HCT116 (cell line): ENCODE measurements at regions not wholly inside any gene's neighbourhood (a gene's known extent, or its start where the extent isn't known, plus 50 kb on each side); places are given as distances from the start of the nearest gene placed in this dataset.

ENCODE experiments used
- ATAC-seq: fragments of 200-7000 bp; cut with Tn5 transposase; 2 replicates; pipeline ENCODE4 v1.9.1; 2020; ENCODE audit warnings: mild to moderate bottlenecking, moderate library complexity
- BruUV-seq: library from RNA; stranded (reverse); fragments of 400-500 nt; replicated peaks from 2 replicates; lab custom pipeline; 2021; lab: Mats Ljungman, UMichigan
- CTCF ChIA-PET: fragments of 300-600 bp; sonication (Branson Sonifier 250); formaldehyde crosslinking; loops from one replicate; lab custom pipeline; 2021; ENCODE audit warnings: antibody characterized with exemption; lab: Charles Lee
- POLR2A ChIA-PET: fragments of 300-600, 350-600 bp; sonication (Branson Sonifier 250); formaldehyde crosslinking; loops from one replicate; lab custom pipeline; 2021; ENCODE audit warnings: antibody characterized with exemption; lab: Charles Lee
- RAD21 ChIA-PET, 2 experiments: fragments of 300-600 bp; sonication (Branson Sonifier 250); formaldehyde crosslinking; loops; one replicate each; lab custom pipeline; 2023; ENCODE audit warnings: low total read pairs in 2 of 2; ENCODE audit not compliant: uncharacterized antibody in 2 of 2, unreplicated experiment in 2 of 2, low non-redundant PET in 1 of 2; lab: Charles Lee
- DNase-seq: peaks from one replicate; pipeline ENCODE4 v3.0.0-alpha.2; 2010; ENCODE audit warnings: low read depth, low spot score
- H2AFZ ChIP-seq: fragments of 200-600 bp; shearing (Covaris generic), sonication (generic); 2 replicates; pipeline ENCODE4 v1.6.1; 2017; ENCODE audit warnings: low read depth, mixed run types, mixed read lengths, antibody characterized with exemption, low read length; ENCODE audit not compliant: poor library complexity, severe bottlenecking
- H3K27ac ChIP-seq: 2 replicates; pipeline ENCODE4 v1.5.1; 2012; ENCODE audit warnings: low read depth, low read length
- H3K27me3 ChIP-seq: fragments of 200-600 bp; sonication (generic); 2 replicates; pipeline ENCODE4 v1.6.1; 2016; ENCODE audit warnings: mixed run types, low read length, mixed read lengths; ENCODE audit not compliant: insufficient read depth
- H3K36me3 ChIP-seq, 2 experiments: fragments of 200-500 bp in 1 of 2; fragments of 200-600 bp in 1 of 2; sonication (Bioruptor generic) in 1 of 2; sonication (generic) in 1 of 2; 2 replicates each; pipeline versions ENCODE4 v1.5.1 to v1.6.1; 2014 to 2016; ENCODE audit warnings: low read length in 2 of 2, inconsistent platforms in 1 of 2, mixed read lengths in 1 of 2, mixed run types in 1 of 2; ENCODE audit not compliant: insufficient read depth in 2 of 2, control insufficient read depth in 1 of 2
- H3K4me1 ChIP-seq, 2 experiments: fragments of 200-600 bp in 1 of 2; sonication (generic) in 1 of 2; 2 replicates each; pipeline versions ENCODE4 v1.5.1 to v1.6.1; 2012 to 2017; ENCODE audit warnings: low read length in 2 of 2, inconsistent platforms in 1 of 2, mild to moderate bottlenecking in 1 of 2, mixed read lengths in 1 of 2, mixed run types in 1 of 2, moderate library complexity in 1 of 2; ENCODE audit not compliant: insufficient read depth in 2 of 2, control insufficient read depth in 1 of 2
- H3K4me2 ChIP-seq: fragments of 200-600 bp; sonication (generic); 2 replicates; pipeline ENCODE4 v1.6.1; 2017; ENCODE audit warnings: mixed run types, low read length, mixed read lengths
- H3K4me3 ChIP-seq, 2 experiments: fragments of 200-600 bp in 1 of 2; sonication (generic) in 1 of 2; replicated peaks in 1 of 2; 2 replicates each; pipeline ENCODE4 v1.5.1; 2011 to 2016; ENCODE audit warnings: low read length in 2 of 2, control low read depth in 1 of 2, low read depth in 1 of 2, mild to moderate bottlenecking in 1 of 2, mixed read lengths in 1 of 2, mixed run types in 1 of 2
- H3K79me2 ChIP-seq: fragments of 200-600 bp; sonication (generic); 2 replicates; pipeline ENCODE4 v1.6.1; 2017; ENCODE audit warnings: mild to moderate bottlenecking, mixed run types, low read length, moderate library complexity, mixed read lengths; ENCODE audit not compliant: insufficient read depth
- H3K9ac ChIP-seq: fragments of 200-600 bp; sonication (generic); 2 replicates; pipeline ENCODE4 v1.6.1; 2016; ENCODE audit warnings: low read length, mixed read lengths
- H3K9me2 ChIP-seq: fragments of 200-600 bp; sonication (generic), shearing (Covaris generic); 2 replicates; pipeline ENCODE4 v1.6.1; 2017; ENCODE audit warnings: mixed run types, mild to moderate bottlenecking, moderate library complexity; ENCODE audit not compliant: insufficient read depth
- H3K9me3 ChIP-seq, 2 experiments: fragments of 200-500 bp in 1 of 2; fragments of 200-600 bp in 1 of 2; sonication (Bioruptor generic) in 1 of 2; sonication (generic) in 1 of 2; 2 replicates each; pipeline ENCODE4 v1.6.1; 2014 to 2017; ENCODE audit warnings: low read length in 2 of 2, mixed read lengths in 2 of 2, inconsistent platforms in 1 of 2, low read depth in 1 of 2, mild to moderate bottlenecking in 1 of 2, mixed run types in 1 of 2, moderate library complexity in 1 of 2; ENCODE audit not compliant: control insufficient read depth in 1 of 2, insufficient read depth in 1 of 2
- H4K20me1 ChIP-seq: fragments of 200-600 bp; sonication (generic), shearing (Covaris generic); 2 replicates; pipeline ENCODE4 v1.6.1; 2017; ENCODE audit warnings: mixed run types, mild to moderate bottlenecking, moderate library complexity; ENCODE audit not compliant: insufficient read depth
- CBX3 ChIP-seq: IDR thresholded peaks from 2 replicates; pipeline ENCODE4 v1.6.1; 2012; ENCODE audit warnings: low read depth
- CEBPB ChIP-seq: IDR thresholded peaks from 2 replicates; pipeline ENCODE4 v1.6.1; 2012; ENCODE audit warnings: low read depth
- CTCF ChIP-seq, 3 experiments: fragments of 200-600 bp in 1 of 3; sonication (generic) in 1 of 3; IDR thresholded peaks in 2 of 3; conservative IDR thresholded peaks in 1 of 3; 2 replicates each; pipeline ENCODE4 v1.5.1; 2012 to 2017; ENCODE audit warnings: low read depth in 2 of 3, low read length in 2 of 3, antibody characterized with exemption in 1 of 3, borderline replicate concordance in 1 of 3, control low read depth in 1 of 3, mild to moderate bottlenecking in 1 of 3, mixed read lengths in 1 of 3, mixed run types in 1 of 3, moderate library complexity in 1 of 3; ENCODE audit not compliant: insufficient read depth in 1 of 3
- EGR1 ChIP-seq: IDR thresholded peaks from 2 replicates; pipeline ENCODE4 v1.6.1; 2012; ENCODE audit warnings: low read depth
- ELF1 ChIP-seq: IDR thresholded peaks from 2 replicates; pipeline ENCODE4 v1.6.1; 2012; ENCODE audit warnings: low read depth, borderline replicate concordance
- EZH2 ChIP-seq: fragments of 200-600 bp; sonication (generic); IDR thresholded peaks from 2 replicates; pipeline ENCODE4 v1.6.1; 2017; ENCODE audit warnings: antibody characterized with exemption, mixed run types
- EZH2phosphoT487 ChIP-seq: fragments of 200-600 bp; IDR thresholded peaks from 2 replicates; pipeline ENCODE4 v1.6.1; 2018; ENCODE audit warnings: antibody characterized with exemption, borderline replicate concordance
- FOSL1 ChIP-seq: IDR thresholded peaks from 2 replicates; pipeline ENCODE4 v1.6.1; 2012; ENCODE audit warnings: low read depth
- JUND ChIP-seq: IDR thresholded peaks from 2 replicates; pipeline ENCODE4 v1.6.1; 2012
- POLR2AphosphoS5 ChIP-seq: IDR thresholded peaks from 2 replicates; pipeline ENCODE4 v1.6.1; 2011; ENCODE audit warnings: mild to moderate bottlenecking, low read depth, low read length, moderate library complexity
- RAD21 ChIP-seq: IDR thresholded peaks from 2 replicates; pipeline ENCODE4 v1.6.1; 2012; ENCODE audit warnings: low read depth, mild to moderate bottlenecking
- REST ChIP-seq: IDR thresholded peaks from 2 replicates; pipeline ENCODE4 v1.6.1; 2012; ENCODE audit warnings: low read depth
- SIN3A ChIP-seq: IDR thresholded peaks from 2 replicates; pipeline ENCODE4 v1.6.1; 2012; ENCODE audit warnings: low read depth
- SP1 ChIP-seq: IDR thresholded peaks from 2 replicates; pipeline ENCODE4 v1.6.1; 2012; ENCODE audit warnings: low read depth
- TCF7L2 ChIP-seq: IDR thresholded peaks from 2 replicates; pipeline ENCODE4 v1.7.0; 2011; ENCODE audit warnings: borderline replicate concordance, inconsistent platforms; ENCODE audit not compliant: insufficient read depth, insufficient read length; ENCODE audit errors: extremely low read depth
- YY1 ChIP-seq: IDR thresholded peaks from 2 replicates; pipeline ENCODE4 v1.6.1; 2011; ENCODE audit warnings: low read length, low read depth, moderate library complexity, mild to moderate bottlenecking; ENCODE audit not compliant: insufficient replicate concordance; ENCODE audit errors: extremely low read depth
- ZBTB33 ChIP-seq: IDR thresholded peaks from 2 replicates; pipeline ENCODE4 v1.6.1; 2011; ENCODE audit warnings: mild to moderate bottlenecking, low read length, moderate library complexity; ENCODE audit not compliant: insufficient replicate concordance; ENCODE audit errors: extremely low read depth
- ZFX ChIP-seq: fragments of 450-650 bp; IDR thresholded peaks from 2 replicates; pipeline ENCODE4 v1.6.1; 2017
- intact Hi-C: fragments of 100-400 bp; cut with micrococcal nuclease; formaldehyde crosslinking; loops from 2 replicates; pipeline ENCODE4 v1.10.0; 2022
- TF ChIP-seq, protein P1 (sequence below): IDR thresholded peaks from 2 replicates; pipeline ENCODE4 v1.6.1; 2012
- TF ChIP-seq, protein P2 (sequence below): IDR thresholded peaks from 2 replicates; pipeline ENCODE4 v1.6.1; 2012

DNA sequence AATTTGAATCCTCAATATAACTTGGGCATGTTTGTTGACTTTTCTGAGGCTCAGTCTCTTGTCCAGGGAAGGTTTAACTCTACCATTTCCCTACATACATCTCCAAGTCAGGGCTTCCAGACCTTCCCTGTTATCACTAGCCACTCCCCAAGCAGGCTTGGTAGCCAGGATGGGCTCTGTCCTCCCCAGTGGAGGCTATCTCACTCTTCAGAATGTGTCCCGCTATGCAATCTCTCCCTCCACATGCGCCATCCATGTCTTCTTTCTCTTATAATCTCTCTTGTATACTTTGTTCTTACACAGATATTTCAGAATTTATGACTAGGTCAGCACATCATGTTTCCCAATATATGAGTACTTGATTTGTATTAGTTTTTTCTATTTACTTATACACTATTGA, 310.4 kb downstream of the HGF start:
- DNase-seq (no peak), ATAC-seq (no peak)
- Histone ChIP-seq H3K9me2 (no peaks in the 10 kb centered on the region), H4K20me1 (no peaks in the 10 kb centered on the region; the same call in 1 of the 2 replicates), H2AFZ (no peak overlapping the region), H3K27ac (no peak overlapping the region), H3K4me3 (no peak overlapping the region), H3K4me1 (no peaks in the 10 kb centered on the region), H3K4me2 (no peak overlapping the region), H3K79me2 (no peaks in the 10 kb centered on the region), H3K27me3 (no peaks in the 10 kb centered on the region), H3K36me3 (no peaks in the 10 kb centered on the region), H3K9ac (no peak overlapping the region), H3K9me3 (no peaks in the 10 kb centered on the region)
- TF ChIP-seq FOSL1, result no peak
- TF ChIP-seq, protein P1, sequence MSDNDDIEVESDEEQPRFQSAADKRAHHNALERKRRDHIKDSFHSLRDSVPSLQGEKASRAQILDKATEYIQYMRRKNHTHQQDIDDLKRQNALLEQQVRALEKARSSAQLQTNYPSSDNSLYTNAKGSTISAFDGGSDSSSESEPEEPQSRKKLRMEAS, result no peak
- no peak for TF ChIP-seq POLR2AphosphoS5
- no peak for TF ChIP-seq EZH2
- TF ChIP-seq TCF7L2, result no peak
- TF ChIP-seq ZBTB33, result no peak
- no peak for TF ChIP-seq CBX3
- no peak for TF ChIP-seq ZFX
- TF ChIP-seq REST, result no peak
- TF ChIP-seq YY1, result no peak
- TF ChIP-seq RAD21, result no peak
- no peak for TF ChIP-seq ELF1
- TF ChIP-seq, protein P2, sequence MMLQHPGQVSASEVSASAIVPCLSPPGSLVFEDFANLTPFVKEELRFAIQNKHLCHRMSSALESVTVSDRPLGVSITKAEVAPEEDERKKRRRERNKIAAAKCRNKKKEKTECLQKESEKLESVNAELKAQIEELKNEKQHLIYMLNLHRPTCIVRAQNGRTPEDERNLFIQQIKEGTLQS, result no peak
- TF ChIP-seq EZH2phosphoT487, result no peak
- no peak for TF ChIP-seq CEBPB
- no peak for TF ChIP-seq CTCF (IDR thresholded peaks at IDR 0.05 in 2 of 3, conservative IDR thresholded peaks at IDR 0.05 in 1 of 3; ENCODE audit: borderline replicate concordance in 1 of 3, insufficient read depth in 1 of 3, low read depth in 2 of 3, low read length in 2 of 3)
- TF ChIP-seq SP1, result no peak
- no peak for TF ChIP-seq JUND
- TF ChIP-seq EGR1, result no peak
- TF ChIP-seq SIN3A, result no peak
- POLR2A ChIA-PET, result no interaction called here
- BruUV-seq, result no TSS peak
- intact Hi-C loops, result loop anchor here (2.0 to 10.0 kb wide), 3 partner anchors 761 to 1395 kb away; no protein-coding TSS in a partner anchor
- RAD21 ChIA-PET, result no interaction called here
- CTCF ChIA-PET, result interaction anchor here (1.9 kb wide), 1 partner anchor 11 kb away, joined by 5 read pairs; no protein-coding TSS in a partner anchor
